ENCODE measurements at regions not wholly inside any gene's neighbourhood (a gene's known extent, or its start where the extent isn't known, plus 50 kb on each side); places are given as distances from the start of the nearest gene placed in this dataset.

DNA sequence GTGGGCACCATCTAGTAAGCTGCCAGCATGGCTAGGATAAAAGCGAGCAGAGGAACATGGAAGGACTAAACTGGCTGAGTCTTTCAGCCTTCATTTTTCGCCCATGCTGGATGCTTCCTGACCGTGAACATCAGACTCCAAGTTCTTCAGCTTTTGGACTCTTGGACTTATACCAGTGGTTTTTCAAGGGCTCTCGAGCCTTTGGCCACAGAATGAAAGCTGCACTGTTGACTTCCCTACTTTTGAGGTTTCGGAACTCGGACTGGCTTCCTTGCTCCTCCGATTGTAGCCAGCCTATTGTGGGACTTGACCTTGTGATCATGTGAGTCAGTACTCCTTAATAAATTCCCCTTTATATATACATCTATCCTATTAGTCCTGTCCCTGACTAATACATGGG, 785.1 kb upstream of the SLITRK6 start:
- no peak for DNase-seq

GRCh38 chr13:86585835-86586234, 786.6 kb upstream of the SLITRK6 start:
- no peak for DNase-seq

- no peak for DNase-seq
Observed at GRCh38 chr13:86591862-86592261, 792.6 kb upstream of the SLITRK6 start.

DNA sequence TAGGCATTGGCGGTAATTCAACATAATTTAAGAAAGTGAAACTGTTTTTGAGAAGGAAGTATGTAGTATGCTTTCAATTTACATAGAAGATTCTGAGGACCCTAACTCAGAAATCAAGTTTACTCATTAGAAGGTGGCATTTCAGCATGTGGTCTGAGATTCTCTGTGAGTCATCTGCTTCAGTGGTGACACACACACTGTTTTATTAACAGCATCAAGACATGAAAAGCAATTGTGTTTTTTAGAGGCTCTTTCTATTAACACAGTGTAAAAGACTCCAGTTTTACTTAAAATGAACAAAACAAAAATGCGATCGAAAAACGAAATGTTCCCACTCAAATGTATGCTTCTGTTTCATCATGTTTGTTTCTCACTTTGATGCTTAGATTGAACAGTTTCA, 802.1 kb upstream of the SLITRK6 start:
- no peak for DNase-seq

GRCh38 chr13:86606264-86606663, 807.0 kb upstream of the SLITRK6 start:
- DNase-seq = no peak

DNA sequence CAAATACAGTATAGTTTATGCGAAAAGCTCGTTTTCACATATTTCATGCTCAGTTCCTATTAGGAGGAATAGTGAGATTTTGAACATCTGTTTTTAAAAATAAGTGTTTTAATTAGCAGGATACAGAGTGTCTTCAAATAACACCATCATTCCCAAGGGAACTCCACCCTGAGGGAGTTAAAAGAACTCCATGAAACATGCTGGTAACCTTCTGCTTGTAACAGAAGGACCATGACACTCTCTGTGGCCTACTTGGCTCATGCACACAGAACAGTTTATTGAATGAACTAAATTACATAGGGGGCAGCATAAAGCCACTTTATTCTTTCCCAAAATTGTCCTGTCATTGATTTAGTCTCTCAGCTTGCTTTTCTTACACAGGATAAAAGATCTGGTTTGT, 809.5 kb upstream of the SLITRK6 start:
- no peak for DNase-seq

GRCh38 chr13:86633346-86633745, 834.1 kb upstream of the SLITRK6 start:
- DNase-seq = no peak

DNA sequence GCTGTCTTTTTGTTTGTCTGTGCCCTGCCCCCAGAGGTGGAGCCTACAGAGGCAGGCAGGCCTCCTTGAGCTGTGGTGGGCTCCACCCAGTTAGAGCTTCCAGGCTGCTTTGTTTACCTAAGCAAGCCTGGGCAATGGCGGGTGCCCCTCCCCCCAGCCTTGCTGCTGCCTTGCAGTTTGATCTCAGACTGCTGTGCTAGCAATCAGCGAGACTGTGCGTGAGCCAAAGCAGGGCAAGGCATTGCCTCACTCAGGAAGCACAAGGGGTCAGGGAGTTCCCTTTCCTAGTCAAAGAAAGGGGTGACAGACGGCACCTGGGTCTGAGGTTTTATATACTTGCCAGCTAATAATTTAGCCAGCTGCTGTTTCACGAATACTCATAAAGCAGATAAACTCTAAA, 852.0 kb upstream of the SLITRK6 start:
- DNase-seq = peak; percentile 12

- DNase-seq = no peak
Observed at GRCh38 chr13:86653009-86653408, 853.8 kb upstream of the SLITRK6 start.

GRCh38 chr13:86655561-86655960, 856.3 kb upstream of the SLITRK6 start:
- no peak for DNase-seq

- no peak for DNase-seq
Observed at GRCh38 chr13:86660090-86660489, 860.9 kb upstream of the SLITRK6 start.

GRCh38 chr13:86665842-86666241, 866.6 kb upstream of the SLITRK6 start:
- DNase-seq = no peak

DNA sequence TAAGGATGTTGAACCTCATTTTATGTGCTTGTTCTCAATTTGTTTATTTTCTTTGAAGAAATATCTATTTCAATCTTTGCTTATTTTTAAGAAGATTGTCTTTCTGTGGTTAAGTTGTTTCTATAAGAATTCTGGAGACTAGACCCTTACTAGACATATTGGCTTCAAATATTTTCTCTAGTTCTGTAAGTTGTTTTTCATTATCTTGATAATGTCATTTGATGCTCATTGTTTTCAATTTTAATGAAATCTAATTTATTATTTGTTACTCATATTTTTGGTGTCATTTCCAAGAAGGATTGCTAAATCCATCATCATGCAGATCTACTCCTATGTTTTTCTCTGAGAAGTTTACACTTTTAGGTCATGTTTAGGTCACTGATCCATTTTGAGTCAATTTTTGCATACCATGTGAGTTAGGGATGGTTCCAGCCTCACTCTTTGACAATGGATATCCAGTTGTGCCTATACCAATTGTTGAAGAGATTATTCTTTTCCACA, 874.8 kb upstream of the SLITRK6 start:
- no peak for DNase-seq

GRCh38 chr13:86681223-86681622, 882.0 kb upstream of the SLITRK6 start:
- DNase-seq = peak; percentile 4

- DNase-seq = no peak
Observed at GRCh38 chr13:86684402-86684801, 885.2 kb upstream of the SLITRK6 start.

DNA sequence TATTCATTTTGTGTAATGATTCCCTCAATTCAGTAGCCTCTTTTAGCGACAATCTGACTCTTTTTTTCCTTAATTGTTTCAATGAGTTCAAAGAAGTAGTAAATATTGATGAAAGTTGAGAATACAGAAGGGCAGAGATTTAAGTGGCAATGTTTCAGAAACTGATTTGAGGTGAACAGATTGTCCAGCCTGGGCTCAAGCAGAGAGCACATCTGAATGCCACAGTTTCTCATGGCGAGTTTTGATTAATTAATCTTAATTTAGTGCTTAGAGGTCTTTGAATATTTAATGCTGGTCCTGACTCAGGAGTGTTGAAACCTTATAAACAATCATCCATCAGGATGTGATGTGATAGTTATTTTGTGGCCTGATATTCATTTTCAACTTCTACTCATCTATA, 890.7 kb upstream of the SLITRK6 start:
- no peak for DNase-seq

DNA sequence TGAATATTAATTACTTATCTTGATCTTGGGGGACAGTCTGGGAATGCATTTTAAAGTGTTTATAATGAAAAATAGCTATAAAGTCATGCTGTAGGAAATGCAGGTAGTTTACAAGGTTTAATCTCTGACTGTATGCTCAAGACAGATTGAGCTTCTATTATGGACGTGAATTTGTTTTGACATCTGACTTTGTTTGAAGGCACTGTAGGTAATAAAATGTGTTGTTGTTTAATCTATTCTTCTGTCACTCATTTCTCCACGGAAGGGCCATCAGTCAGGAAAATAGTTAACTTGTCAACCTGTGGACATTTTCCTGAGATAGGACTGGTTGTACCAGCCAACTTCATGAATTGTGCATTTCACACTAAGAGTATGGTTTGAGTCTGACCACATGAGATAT, 893.1 kb upstream of the SLITRK6 start:
- DNase-seq = no peak

GRCh38 chr13:86710013-86710412, 910.8 kb upstream of the SLITRK6 start:
- no peak for DNase-seq

GRCh38 chr13:86710896-86711295, 911.7 kb upstream of the SLITRK6 start:
- no peak for DNase-seq

DNA sequence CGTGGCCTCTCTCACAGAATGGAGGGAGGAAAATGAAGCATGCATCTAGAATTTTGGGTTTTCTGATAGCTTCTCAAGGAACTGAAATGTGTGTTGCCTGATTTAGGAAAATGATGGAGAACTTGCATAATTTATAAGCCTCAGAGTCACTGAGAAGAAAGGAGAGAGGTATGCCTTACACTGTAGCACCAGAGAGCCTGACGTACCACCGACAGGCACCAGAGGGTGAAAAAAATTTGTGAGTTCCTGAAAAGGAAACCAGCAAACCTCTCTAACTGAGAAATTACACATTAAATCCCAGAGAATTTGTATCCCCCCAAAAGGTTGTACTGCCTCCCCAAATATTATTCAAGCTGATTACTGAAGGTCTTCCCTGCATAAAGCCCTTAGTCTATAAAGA, 915.3 kb upstream of the SLITRK6 start:
- no peak for DNase-seq

DNA sequence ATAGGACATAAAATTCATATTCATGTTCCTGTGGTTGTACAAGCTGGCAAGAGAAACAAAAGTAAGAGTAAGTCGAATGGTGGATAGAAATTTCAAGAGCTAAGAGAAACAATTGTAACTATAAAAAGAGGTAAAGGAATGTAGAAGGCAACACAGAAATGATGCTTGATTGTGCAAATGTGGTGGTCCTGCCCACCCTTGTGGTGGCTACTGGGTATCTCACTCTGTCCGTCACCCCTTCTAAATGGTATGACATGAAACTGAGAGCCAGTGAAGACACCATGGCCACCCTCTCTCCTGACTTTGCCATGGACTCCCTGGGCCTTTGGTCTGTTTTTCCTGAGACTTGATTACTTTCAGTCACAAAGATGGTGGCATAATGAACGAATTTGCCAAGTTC, 925.9 kb upstream of the SLITRK6 start:
- no peak for DNase-seq

- DNase-seq = no peak
Observed at GRCh38 chr13:86729206-86729605, 930.0 kb upstream of the SLITRK6 start.

GRCh38 chr13:86731987-86732386, 932.8 kb upstream of the SLITRK6 start:
- no peak for DNase-seq

DNA sequence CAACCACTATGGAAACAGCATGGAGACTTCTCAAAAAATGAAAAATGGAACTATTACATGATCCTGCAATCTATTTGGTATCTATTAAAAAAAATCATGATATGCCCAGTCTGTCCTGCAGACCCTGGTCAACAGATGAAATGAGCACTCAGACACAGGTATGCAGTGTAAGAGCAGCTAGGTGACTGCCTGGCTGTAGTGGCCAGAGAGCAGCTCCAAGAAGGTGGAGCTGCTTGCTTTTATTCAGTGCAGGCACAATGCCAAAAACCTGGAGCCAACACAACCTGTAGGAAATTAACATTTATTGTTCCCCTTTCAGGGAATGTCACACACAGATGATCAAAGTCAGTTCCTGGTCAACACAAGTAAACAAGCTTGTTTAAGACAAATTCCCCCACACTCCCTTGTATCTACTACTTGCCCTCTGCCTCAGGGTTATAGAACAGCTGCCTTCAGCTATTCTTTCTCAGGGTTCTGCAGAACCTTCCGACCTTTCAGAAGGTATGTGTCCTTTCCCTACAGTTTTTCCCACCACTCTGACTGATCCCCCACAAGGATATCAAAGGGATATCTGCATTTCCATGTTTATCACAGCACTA, 933.7 kb upstream of the SLITRK5 start:
- DNase-seq = no peak

DNA sequence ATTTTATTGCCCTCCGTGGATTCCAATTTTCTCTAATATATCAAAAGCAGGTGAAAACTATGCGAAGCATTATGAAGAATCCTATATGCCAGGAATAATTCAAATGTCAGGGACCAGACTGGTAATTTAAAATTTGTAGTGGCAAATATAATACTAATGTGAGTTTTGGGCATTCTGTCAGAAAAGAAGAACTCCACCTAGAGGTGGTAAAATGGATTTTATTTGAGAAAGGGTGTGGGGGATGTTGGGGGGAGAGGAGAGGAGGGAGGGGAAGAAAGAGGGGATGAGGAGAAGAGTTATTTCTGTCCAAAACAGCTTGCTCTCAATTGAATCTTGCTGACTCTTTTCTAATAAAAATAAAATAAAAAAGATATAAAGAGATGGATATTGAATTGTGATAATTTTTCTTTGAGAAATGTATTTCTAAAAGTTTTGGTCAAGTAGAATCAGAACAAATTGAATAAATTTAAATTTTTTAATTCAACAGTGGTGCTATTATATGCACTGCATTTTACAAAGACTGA, 929.3 kb upstream of the SLITRK5 start:
- no peak for DNase-seq
